NCI-H2107 (cell line): ENCODE measurements at regions not wholly inside any gene's neighbourhood (a gene's known extent, or its start where the extent isn't known, plus 50 kb on each side); places are given as distances from the start of the nearest gene placed in this dataset.

ENCODE experiments used
- DNase-seq: peaks from one replicate; lab custom pipeline; 2025; lab: John Stamatoyannopoulos, UW

- no peak for DNase-seq
Observed at GRCh38 chr17:69719474-69720048, 305.1 kb downstream of the MAP2K6 start.

DNA sequence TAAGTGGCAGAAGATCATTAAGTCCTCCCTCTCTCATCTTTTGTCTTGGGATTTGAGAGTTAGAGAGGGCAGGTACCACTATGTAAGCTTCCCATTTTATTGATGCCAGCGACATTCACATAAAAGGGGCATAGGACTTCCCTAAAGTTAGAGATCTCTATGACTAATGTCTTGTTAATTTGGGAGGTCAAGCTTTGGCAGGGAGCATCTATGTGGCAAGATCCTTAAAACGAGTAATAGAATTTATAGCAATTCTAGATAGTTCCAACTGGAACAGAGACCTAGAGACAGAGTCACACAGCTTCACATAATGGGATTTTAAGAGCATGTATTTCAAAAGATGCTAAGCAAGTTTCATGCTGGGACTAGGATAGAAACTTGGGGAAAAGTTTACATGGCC lies 308.0 kb downstream of the MAP2K6 start:
- DNase-seq, result no peak

GRCh38 chr17:69723316-69723715 lies 308.8 kb downstream of the MAP2K6 start:
- no peak for DNase-seq

DNA sequence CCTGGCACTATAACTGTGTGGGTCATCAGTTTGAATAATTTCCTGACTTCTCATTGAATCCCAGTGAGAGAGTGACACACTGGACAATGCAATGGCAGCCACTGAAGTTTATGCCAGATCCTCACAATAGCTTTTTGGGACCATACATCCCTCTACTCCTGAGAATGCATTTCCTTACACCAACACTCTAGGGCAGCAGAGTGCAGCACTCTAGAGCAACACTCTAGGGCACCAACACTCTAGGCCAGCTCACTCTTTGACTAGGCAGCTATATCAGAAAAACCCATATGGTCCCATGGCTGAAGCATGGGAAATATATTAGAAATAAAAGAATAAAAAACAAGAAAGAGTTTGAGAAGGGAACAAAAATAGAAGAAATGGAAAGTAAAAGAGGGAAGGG lies 309.2 kb downstream of the MAP2K6 start:
- no peak for DNase-seq

DNA sequence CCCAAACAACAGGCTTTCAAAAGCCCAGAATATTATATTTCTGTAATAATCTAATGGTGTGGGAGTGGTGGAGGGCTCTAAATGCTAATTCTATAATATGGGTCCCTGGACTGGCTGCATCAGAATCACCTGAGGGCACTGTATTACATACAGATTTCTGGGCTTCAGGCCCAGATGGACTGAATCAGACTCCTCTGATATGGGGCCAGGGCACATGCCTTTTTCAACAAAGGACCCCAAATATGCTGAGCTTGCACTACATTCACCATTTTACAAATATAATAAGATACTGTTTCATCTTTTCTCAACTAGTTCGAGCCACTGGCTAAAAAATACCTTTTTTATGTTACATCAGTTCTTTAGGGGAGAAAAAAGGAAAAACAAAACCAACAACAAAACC lies 309.7 kb downstream of the MAP2K6 start:
- DNase-seq, result no peak

DNA sequence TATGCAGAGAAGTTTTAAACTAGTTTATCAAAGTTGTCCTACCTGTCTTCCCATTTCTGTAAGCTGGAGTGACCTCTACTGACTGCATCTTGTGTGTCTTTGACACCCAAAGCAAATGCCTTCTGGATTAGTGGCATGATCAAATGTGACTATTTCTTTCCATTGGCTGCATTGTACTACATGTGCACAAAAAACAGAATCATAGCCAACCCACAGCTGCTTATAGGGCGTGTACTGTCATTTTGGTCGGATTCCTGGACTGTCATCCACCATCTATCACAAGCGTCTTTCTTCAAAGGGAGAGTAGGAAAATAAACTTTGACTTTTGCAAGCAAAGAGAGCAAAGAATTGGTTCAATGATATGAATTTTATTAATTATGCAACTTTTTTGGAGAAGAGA lies 310.6 kb downstream of the MAP2K6 start:
- no peak for DNase-seq

- DNase-seq, result no peak
Observed at GRCh38 chr17:69728816-69729215, 314.3 kb downstream of the MAP2K6 start.

GRCh38 chr17:69729944-69730343 lies 315.4 kb downstream of the MAP2K6 start:
- no peak for DNase-seq

DNA sequence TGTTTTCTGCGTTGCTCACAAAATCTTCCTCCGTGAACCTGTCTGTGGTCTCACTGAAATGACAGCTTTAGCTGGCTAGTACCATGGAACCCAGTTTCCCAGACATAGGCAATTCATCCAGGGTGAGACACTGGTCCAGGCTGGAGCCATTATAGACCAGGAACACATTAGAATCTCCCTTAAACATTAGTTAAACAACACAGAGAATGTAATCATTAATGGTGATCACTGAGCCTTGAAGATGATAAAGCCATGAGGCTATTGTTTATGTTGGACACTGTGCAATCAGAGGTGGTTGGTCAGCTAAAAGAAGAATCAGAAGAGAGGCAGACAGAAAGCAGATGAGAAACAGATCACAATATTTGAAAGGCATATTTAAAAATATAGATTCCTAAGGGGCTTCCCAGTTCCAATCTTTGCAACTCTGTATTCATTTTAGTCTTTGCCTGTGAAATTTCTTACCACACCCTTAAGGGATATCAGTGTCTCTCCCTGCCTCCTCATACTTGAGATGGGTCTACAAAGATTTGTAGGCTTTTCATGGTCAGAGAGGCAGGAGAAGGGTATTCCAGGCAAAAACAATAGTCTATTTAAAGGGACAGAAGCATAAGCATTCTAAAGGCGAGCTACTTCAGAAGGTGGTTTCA lies 317.9 kb downstream of the MAP2K6 start:
- no peak for DNase-seq

DNA sequence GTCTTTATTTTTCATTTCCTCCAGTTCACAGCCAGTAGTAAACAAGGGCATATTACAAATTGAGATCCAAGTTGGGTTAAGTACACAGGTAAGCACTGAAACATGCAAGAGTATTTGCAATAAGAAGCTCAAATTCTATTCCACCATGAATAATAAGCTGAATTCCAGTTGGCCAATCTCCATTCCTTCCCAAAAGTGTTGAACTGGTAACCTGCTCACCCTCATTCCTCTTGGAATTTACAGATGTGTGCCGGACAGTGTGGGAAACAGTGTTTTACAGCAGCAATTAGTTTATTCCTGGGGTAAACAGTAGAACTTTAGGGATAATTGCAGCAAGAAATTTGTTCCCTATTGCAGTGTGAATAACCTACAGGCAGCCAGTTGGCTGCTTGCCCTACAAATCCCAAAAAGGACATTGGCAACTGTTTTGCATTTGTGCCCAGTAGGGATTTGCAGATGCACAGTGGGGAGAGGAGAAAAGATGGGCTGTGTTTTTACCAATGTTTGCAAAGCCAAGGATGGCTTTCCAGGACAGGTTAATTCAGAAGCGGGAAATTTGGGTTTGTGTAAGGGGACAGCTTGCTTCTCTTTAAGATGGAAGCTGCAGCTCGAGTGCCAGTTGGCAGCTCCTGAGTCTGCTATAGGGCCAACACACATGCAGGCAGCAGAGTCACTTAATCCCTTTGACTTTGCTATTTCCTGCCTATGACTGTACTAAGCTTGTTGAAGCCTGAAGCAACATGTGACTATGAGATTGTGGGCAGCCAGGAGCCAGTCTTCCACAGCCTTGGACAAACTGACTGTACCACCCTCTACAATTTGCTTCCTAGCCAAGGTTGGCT lies 318.9 kb downstream of the MAP2K6 start:
- DNase-seq, result no peak

- no peak for DNase-seq
Observed at GRCh38 chr17:69734656-69735055, 320.2 kb downstream of the MAP2K6 start.

DNA sequence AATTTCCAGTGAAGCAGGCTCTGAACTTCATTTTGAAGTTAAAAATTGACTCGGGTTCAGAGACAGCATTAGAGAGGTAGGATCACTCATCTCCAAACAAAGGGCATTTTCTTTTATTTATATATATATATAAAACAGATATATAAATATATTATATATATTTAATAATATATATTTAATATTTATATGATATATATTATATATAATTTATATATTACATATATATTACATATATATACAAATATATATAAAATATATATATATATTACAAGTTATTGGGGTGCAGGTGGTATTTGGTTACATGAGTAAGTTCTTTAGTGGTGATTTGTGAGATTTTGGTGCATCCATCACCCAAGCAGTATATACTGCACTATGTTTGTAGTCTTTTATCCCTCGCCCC lies 320.8 kb downstream of the MAP2K6 start:
- no peak for DNase-seq

DNA sequence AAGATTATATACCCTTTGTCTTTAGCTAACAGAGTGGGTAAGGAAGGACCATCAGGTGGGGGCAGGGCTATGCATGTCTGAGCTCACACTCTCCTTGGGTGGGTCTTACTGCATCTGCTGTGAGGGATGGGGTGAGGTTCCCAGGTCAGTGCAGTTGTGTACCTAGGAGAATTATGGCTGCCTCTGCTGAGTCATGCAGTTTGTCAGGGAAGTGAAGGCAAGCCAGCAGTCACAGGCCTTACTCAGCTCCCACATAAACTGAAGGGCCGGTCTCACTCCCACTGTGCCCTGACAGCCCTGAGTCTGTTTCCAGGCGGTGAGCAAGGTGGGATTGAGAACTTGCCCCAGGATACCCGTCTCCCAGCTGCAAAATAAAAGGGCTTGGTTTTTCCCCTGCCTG lies 328.6 kb downstream of the MAP2K6 start:
- DNase-seq, result no peak

- no peak for DNase-seq
Observed at GRCh38 chr17:69744512-69745070, 330.1 kb downstream of the MAP2K6 start.

GRCh38 chr17:69749911-69750310 lies 325.1 kb upstream of the KCNJ16 start:
- DNase-seq, result no peak

DNA sequence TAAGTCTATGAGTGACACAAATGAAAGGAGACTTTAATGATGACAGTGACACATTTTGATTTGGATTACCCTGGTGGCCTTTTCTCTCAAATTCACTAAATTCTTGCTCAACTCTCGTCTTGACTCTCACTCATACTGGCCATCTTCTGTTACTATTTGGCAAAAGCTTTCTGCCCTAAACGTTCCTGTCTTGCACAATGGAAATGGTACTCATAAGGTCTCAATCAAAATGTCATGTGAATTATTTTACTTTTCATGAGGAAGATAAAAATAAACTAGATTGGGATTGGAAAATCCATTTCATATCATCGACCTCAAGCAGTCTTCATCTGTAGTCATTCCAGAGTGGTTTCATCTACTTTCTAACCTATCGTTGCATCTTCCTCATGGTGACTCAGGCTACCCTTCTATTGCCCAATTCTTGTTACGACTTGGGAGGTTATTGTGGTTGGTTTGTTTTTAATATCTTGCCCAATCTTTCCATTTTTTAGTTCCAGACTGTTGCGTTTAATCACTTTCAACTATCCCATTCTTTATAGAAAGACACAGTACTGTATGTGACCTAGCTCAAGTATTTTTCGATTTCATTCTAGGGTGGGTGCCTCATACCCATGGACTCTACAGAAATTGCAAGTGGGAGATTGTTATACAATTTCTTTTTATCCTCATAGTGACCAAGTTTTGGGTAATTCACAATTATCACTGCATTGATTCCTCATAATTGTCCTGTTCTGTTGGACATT lies 317.2 kb upstream of the KCNJ16 start:
- DNase-seq, result no peak

DNA sequence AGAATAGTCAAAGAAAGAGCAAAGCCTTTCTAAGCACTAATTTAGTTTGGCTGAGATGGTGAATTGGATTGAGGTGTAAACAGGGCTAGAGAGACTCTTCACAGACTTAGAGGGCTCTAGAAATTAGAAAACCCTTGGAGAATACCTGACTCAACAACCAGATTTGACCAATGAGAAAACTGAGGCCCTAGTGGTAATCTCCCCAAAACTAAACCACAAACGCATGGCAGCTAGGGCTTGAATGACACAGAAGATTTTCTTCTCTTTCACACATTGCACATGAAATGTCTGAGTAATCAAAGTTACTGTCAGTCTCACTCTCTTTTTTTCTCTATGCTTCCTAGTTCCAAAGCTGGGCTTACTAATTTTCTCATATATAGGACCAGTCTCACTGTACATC lies 314.5 kb upstream of the KCNJ16 start:
- DNase-seq, result no peak

DNA sequence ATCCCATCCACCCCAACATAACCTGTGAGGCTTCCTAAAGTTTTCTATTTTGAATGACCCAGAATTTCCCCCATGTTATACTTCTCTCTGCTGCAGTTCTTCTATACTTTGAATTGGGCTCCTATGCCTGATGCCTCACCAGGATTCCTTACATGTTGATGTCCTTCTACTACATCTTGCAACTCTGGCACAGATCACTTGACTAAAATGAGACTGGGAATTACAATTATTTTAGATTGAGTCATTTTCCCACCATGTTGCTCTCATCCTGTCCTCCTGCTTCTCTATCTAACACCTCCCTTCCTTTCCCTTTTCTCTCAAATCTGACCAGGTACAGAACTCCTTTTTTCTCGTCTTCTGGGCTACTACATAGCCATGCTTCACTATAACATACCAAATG lies 314.0 kb upstream of the KCNJ16 start:
- no peak for DNase-seq

GRCh38 chr17:69761767-69762321 lies 313.2 kb upstream of the KCNJ16 start:
- DNase-seq, result no peak

DNA sequence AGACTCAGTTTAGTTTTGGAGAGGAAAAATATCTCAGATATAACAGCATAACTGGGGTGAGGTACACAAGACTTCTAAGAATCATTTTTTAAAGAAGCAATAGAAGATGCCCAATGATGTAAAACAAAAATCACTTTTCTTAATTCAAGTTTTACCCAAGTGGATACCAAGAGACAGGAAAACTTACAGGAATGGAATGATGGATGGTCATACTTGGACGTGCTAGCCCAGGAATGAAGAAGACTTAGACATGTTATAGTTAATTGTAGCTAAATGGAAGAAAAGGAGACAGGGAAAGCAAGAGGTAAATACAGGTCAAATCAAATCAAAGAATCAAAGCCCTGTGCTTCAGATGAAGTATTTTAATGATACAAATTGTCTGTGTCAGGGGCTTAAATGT lies 312.7 kb upstream of the KCNJ16 start:
- DNase-seq, result no peak

DNA sequence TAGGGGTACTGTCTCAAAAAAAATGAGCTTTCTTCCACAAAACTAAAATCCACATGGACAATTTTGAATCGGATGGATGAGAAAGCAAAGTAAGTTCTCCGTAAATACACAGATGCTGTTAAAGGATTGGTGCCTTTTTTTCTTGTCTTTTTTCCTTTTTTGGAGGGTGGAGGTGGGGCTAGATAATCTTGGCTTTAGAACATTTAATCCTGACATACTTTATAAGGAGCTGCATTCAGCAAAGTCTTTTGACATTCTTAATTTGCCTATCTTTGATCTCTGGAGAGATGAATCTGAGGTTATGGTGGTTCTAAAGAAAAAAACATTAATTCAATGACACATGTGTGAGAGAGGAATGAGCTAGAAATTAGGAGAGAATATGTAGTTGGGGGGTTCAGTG lies 312.3 kb upstream of the KCNJ16 start:
- DNase-seq, result no peak

GRCh38 chr17:69763503-69763902 lies 311.5 kb upstream of the KCNJ16 start:
- no peak for DNase-seq
